HCT116 (cell line): ENCODE measurements at regions not wholly inside any gene's neighbourhood (a gene's known extent, or its start where the extent isn't known, plus 50 kb on each side); places are given as distances from the start of the nearest gene placed in this dataset.

Source experiments
- ATAC-seq: fragments of 200-7000 bp; cut with Tn5 transposase; 2 replicates; pipeline ENCODE4 v1.9.1; 2020; ENCODE audit warnings: mild to moderate bottlenecking, moderate library complexity
- BruUV-seq: library from RNA; stranded (reverse); fragments of 400-500 nt; replicated peaks from 2 replicates; lab custom pipeline; 2021; lab: Mats Ljungman, UMichigan
- CTCF ChIA-PET: fragments of 300-600 bp; sonication (Branson Sonifier 250); formaldehyde crosslinking; loops from one replicate; lab custom pipeline; 2021; ENCODE audit warnings: antibody characterized with exemption; lab: Charles Lee
- POLR2A ChIA-PET: fragments of 300-600, 350-600 bp; sonication (Branson Sonifier 250); formaldehyde crosslinking; loops from one replicate; lab custom pipeline; 2021; ENCODE audit warnings: antibody characterized with exemption; lab: Charles Lee
- RAD21 ChIA-PET, 2 experiments: fragments of 300-600 bp; sonication (Branson Sonifier 250); formaldehyde crosslinking; loops; one replicate each; lab custom pipeline; 2023; ENCODE audit warnings: low total read pairs in 2 of 2; ENCODE audit not compliant: uncharacterized antibody in 2 of 2, unreplicated experiment in 2 of 2, low non-redundant PET in 1 of 2; lab: Charles Lee
- DNase-seq: peaks from one replicate; pipeline ENCODE4 v3.0.0-alpha.2; 2010; ENCODE audit warnings: low read depth, low spot score
- H2AFZ ChIP-seq: fragments of 200-600 bp; shearing (Covaris generic), sonication (generic); 2 replicates; pipeline ENCODE4 v1.6.1; 2017; ENCODE audit warnings: low read depth, mixed run types, mixed read lengths, antibody characterized with exemption, low read length; ENCODE audit not compliant: poor library complexity, severe bottlenecking
- H3K27ac ChIP-seq: 2 replicates; pipeline ENCODE4 v1.5.1; 2012; ENCODE audit warnings: low read depth, low read length
- H3K27me3 ChIP-seq: fragments of 200-600 bp; sonication (generic); 2 replicates; pipeline ENCODE4 v1.6.1; 2016; ENCODE audit warnings: mixed run types, low read length, mixed read lengths; ENCODE audit not compliant: insufficient read depth
- H3K36me3 ChIP-seq, 2 experiments: fragments of 200-500 bp in 1 of 2; fragments of 200-600 bp in 1 of 2; sonication (Bioruptor generic) in 1 of 2; sonication (generic) in 1 of 2; 2 replicates each; pipeline versions ENCODE4 v1.5.1 to v1.6.1; 2014 to 2016; ENCODE audit warnings: low read length in 2 of 2, inconsistent platforms in 1 of 2, mixed read lengths in 1 of 2, mixed run types in 1 of 2; ENCODE audit not compliant: insufficient read depth in 2 of 2, control insufficient read depth in 1 of 2
- H3K4me1 ChIP-seq, 2 experiments: fragments of 200-600 bp in 1 of 2; sonication (generic) in 1 of 2; 2 replicates each; pipeline versions ENCODE4 v1.5.1 to v1.6.1; 2012 to 2017; ENCODE audit warnings: low read length in 2 of 2, inconsistent platforms in 1 of 2, mild to moderate bottlenecking in 1 of 2, mixed read lengths in 1 of 2, mixed run types in 1 of 2, moderate library complexity in 1 of 2; ENCODE audit not compliant: insufficient read depth in 2 of 2, control insufficient read depth in 1 of 2
- H3K4me2 ChIP-seq: fragments of 200-600 bp; sonication (generic); 2 replicates; pipeline ENCODE4 v1.6.1; 2017; ENCODE audit warnings: mixed run types, low read length, mixed read lengths
- H3K4me3 ChIP-seq, 2 experiments: fragments of 200-600 bp in 1 of 2; sonication (generic) in 1 of 2; replicated peaks in 1 of 2; 2 replicates each; pipeline ENCODE4 v1.5.1; 2011 to 2016; ENCODE audit warnings: low read length in 2 of 2, control low read depth in 1 of 2, low read depth in 1 of 2, mild to moderate bottlenecking in 1 of 2, mixed read lengths in 1 of 2, mixed run types in 1 of 2
- H3K79me2 ChIP-seq: fragments of 200-600 bp; sonication (generic); 2 replicates; pipeline ENCODE4 v1.6.1; 2017; ENCODE audit warnings: mild to moderate bottlenecking, mixed run types, low read length, moderate library complexity, mixed read lengths; ENCODE audit not compliant: insufficient read depth
- H3K9ac ChIP-seq: fragments of 200-600 bp; sonication (generic); 2 replicates; pipeline ENCODE4 v1.6.1; 2016; ENCODE audit warnings: low read length, mixed read lengths
- H3K9me2 ChIP-seq: fragments of 200-600 bp; sonication (generic), shearing (Covaris generic); 2 replicates; pipeline ENCODE4 v1.6.1; 2017; ENCODE audit warnings: mixed run types, mild to moderate bottlenecking, moderate library complexity; ENCODE audit not compliant: insufficient read depth
- H3K9me3 ChIP-seq, 2 experiments: fragments of 200-500 bp in 1 of 2; fragments of 200-600 bp in 1 of 2; sonication (Bioruptor generic) in 1 of 2; sonication (generic) in 1 of 2; 2 replicates each; pipeline ENCODE4 v1.6.1; 2014 to 2017; ENCODE audit warnings: low read length in 2 of 2, mixed read lengths in 2 of 2, inconsistent platforms in 1 of 2, low read depth in 1 of 2, mild to moderate bottlenecking in 1 of 2, mixed run types in 1 of 2, moderate library complexity in 1 of 2; ENCODE audit not compliant: control insufficient read depth in 1 of 2, insufficient read depth in 1 of 2
- H4K20me1 ChIP-seq: fragments of 200-600 bp; sonication (generic), shearing (Covaris generic); 2 replicates; pipeline ENCODE4 v1.6.1; 2017; ENCODE audit warnings: mixed run types, mild to moderate bottlenecking, moderate library complexity; ENCODE audit not compliant: insufficient read depth
- CTCF ChIP-seq, 3 experiments: fragments of 200-600 bp in 1 of 3; sonication (generic) in 1 of 3; IDR thresholded peaks in 2 of 3; conservative IDR thresholded peaks in 1 of 3; 2 replicates each; pipeline ENCODE4 v1.5.1; 2012 to 2017; ENCODE audit warnings: low read depth in 2 of 3, low read length in 2 of 3, antibody characterized with exemption in 1 of 3, borderline replicate concordance in 1 of 3, control low read depth in 1 of 3, mild to moderate bottlenecking in 1 of 3, mixed read lengths in 1 of 3, mixed run types in 1 of 3, moderate library complexity in 1 of 3; ENCODE audit not compliant: insufficient read depth in 1 of 3
- EZH2 ChIP-seq: fragments of 200-600 bp; sonication (generic); IDR thresholded peaks from 2 replicates; pipeline ENCODE4 v1.6.1; 2017; ENCODE audit warnings: antibody characterized with exemption, mixed run types
- FOSL1 ChIP-seq: IDR thresholded peaks from 2 replicates; pipeline ENCODE4 v1.6.1; 2012; ENCODE audit warnings: low read depth
- JUND ChIP-seq: IDR thresholded peaks from 2 replicates; pipeline ENCODE4 v1.6.1; 2012
- MAX ChIP-seq: IDR thresholded peaks from 2 replicates; pipeline ENCODE4 v1.6.1; 2012
- POLR2A ChIP-seq: IDR thresholded peaks from 2 replicates; pipeline ENCODE4 v1.7.0; 2011; ENCODE audit warnings: borderline replicate concordance; ENCODE audit not compliant: insufficient read depth, insufficient read length; ENCODE audit errors: extremely low read depth
- RAD21 ChIP-seq: IDR thresholded peaks from 2 replicates; pipeline ENCODE4 v1.6.1; 2012; ENCODE audit warnings: low read depth, mild to moderate bottlenecking
- SIN3A ChIP-seq: IDR thresholded peaks from 2 replicates; pipeline ENCODE4 v1.6.1; 2012; ENCODE audit warnings: low read depth
- SRF ChIP-seq: IDR thresholded peaks from 2 replicates; pipeline ENCODE4 v1.6.1; 2012; ENCODE audit warnings: low read depth
- ZNF274 ChIP-seq: fragments of 200-500 bp; sonication (Bioruptor generic); IDR thresholded peaks from 2 replicates; pipeline ENCODE4 v1.6.1; 2014; ENCODE audit warnings: mild to moderate bottlenecking, low read depth, low read length, inconsistent platforms
- intact Hi-C: fragments of 100-400 bp; cut with micrococcal nuclease; formaldehyde crosslinking; loops from 2 replicates; pipeline ENCODE4 v1.10.0; 2022

GRCh38 chr13:97855570-97856303 lies 97.7 kb upstream of the IPO5 start:
- Histone ChIP-seq H3K36me3 (no peaks in the 10 kb centered on the region), H3K9ac (no peak overlapping the region), H3K79me2 (no peaks in the 10 kb centered on the region), H3K27ac (no peak overlapping the region), H3K9me2 (no peaks in the 10 kb centered on the region), H4K20me1 (no peaks in the 10 kb centered on the region), H3K4me3 (no peak overlapping the region), H3K9me3 (no peaks in the 10 kb centered on the region), H2AFZ (peak overlapping the region; percentile 61), H3K4me2 (no peak overlapping the region), H3K4me1 (no peaks in the 10 kb centered on the region), H3K27me3 (no peaks in the 10 kb centered on the region)
- BruUV-seq: no TSS peak
- POLR2A ChIA-PET: interaction anchor here (0.6 kb wide), 1 partner anchor 166 kb away, joined by 3 read pairs; no protein-coding TSS in a partner anchor
- ATAC-seq (peak; percentile 96), DNase-seq (peak; percentile 58)
- RAD21 ChIA-PET: interaction anchor here (0.7 to 1.0 kb wide), 2 partner anchors 78 to 575 kb away, joined by 3 to 4 read pairs; no protein-coding TSS in a partner anchor
- TF ChIP-seq RAD21 (peak; percentile 90), CTCF (IDR thresholded peaks at IDR 0.05 in 2 of 3, conservative IDR thresholded peaks at IDR 0.05 in 1 of 3; ENCODE audit: borderline replicate concordance in 1 of 3, insufficient read depth in 1 of 3, low read depth in 2 of 3, low read length in 2 of 3) (peak; percentile 73 to 84 (median 74)), SRF (peak; percentile 64; the same call in 1 of the 2 replicates), FOSL1 (no peak)
- intact Hi-C loops: loop anchor here (1.0 to 10.0 kb wide), 6 partner anchors 55 to 817 kb away; no protein-coding TSS in a partner anchor
- CTCF ChIA-PET: interaction anchor here (0.6 to 1.7 kb wide), 14 partner anchors 10 to 984 kb away, joined by 3 to 7 read pairs (median 4); no protein-coding TSS in a partner anchor

GRCh38 chr13:97856304-97856675 lies 97.2 kb upstream of the IPO5 start:
- RAD21 ChIA-PET: interaction anchor here (0.7 to 1.0 kb wide), 2 partner anchors 77 to 574 kb away, joined by 3 to 4 read pairs; no protein-coding TSS in a partner anchor

More at GRCh38 chr13:97856304-97856675, 97.2 kb upstream of the IPO5 start:
- no peaks in the 10 kb centered on the region for H3K27me3 ChIP-seq
- no peaks in the 10 kb centered on the region for H3K9me3 ChIP-seq
- H3K27ac ChIP-seq: no peak overlapping the region
- BruUV-seq: no TSS peak
- H3K9ac ChIP-seq: no peak overlapping the region
- ChIA-PET POLR2A (interaction anchor here (0.6 kb wide), 1 partner anchor 165 kb away, joined by 3 read pairs; no protein-coding TSS in a partner anchor), CTCF (interaction anchor here (0.6 to 1.7 kb wide), 14 partner anchors 10 to 983 kb away, joined by 3 to 7 read pairs (median 4); no protein-coding TSS in a partner anchor)
- no peak for DNase-seq
- H3K79me2 ChIP-seq: no peaks in the 10 kb centered on the region
- ATAC-seq: no peak
- no peak overlapping the region for H3K4me2 ChIP-seq
- no peak overlapping the region for H2AFZ ChIP-seq
- H3K36me3 ChIP-seq: no peaks in the 10 kb centered on the region
- no peaks in the 10 kb centered on the region for H3K9me2 ChIP-seq
- H3K4me3 ChIP-seq: no peak overlapping the region
- no peaks in the 10 kb centered on the region for H4K20me1 ChIP-seq
- H3K4me1 ChIP-seq: no peaks in the 10 kb centered on the region
- TF ChIP-seq SIN3A (no peak), FOSL1 (no peak), JUND (no peak), SRF (no peak), CTCF (IDR thresholded peaks at IDR 0.05 in 2 of 3, conservative IDR thresholded peaks at IDR 0.05 in 1 of 3; ENCODE audit: borderline replicate concordance in 1 of 3, insufficient read depth in 1 of 3, low read depth in 2 of 3, low read length in 2 of 3) (no peak), EZH2 (no peak), POLR2A (no peak), ZNF274 (no peak), MAX (no peak)
- TF ChIP-seq, all 23 proteins: peak for 0
- intact Hi-C loops: loop anchor here (10.0 kb wide), 2 partner anchors 149 to 259 kb away; no protein-coding TSS in a partner anchor
